A549 (cell line): ENCODE measurements at regions not wholly inside any gene's neighbourhood (a gene's known extent, or its start where the extent isn't known, plus 50 kb on each side); places are given as distances from the start of the nearest gene placed in this dataset.

Source experiments
- CTCF ChIP-seq: fragments of >200 bp; sonication (Bioruptor Twin); formaldehyde crosslinking; IDR thresholded peaks from 3 replicates; pipeline ENCODE4 v1.5.1; 2016
- ELK1 ChIP-seq: fragments of 150-350 bp; IDR thresholded peaks from 2 replicates; pipeline ENCODE4 v1.6.1; 2014; ENCODE audit warnings: low read depth, mild to moderate bottlenecking, low read length
- FOSL2 ChIP-seq, 2 experiments: fragments of 450-650 bp in 1 of 2; fragments of >200 bp in 1 of 2; sonication (Bioruptor Twin) in 1 of 2; formaldehyde crosslinking; IDR thresholded peaks; 2 replicates each; pipeline versions ENCODE4 v1.5.0 to v1.6.1; 2016 to 2020; ENCODE audit warnings: mild to moderate bottlenecking in 1 of 2, moderate library complexity in 1 of 2
- HDAC2 ChIP-seq: fragments of 200-600 bp; sonication (generic); IDR thresholded peaks from 2 replicates; pipeline ENCODE4 v1.6.1; 2016
- HOXA7 ChIP-seq: fragments of 250-450 bp; sonication (Bioruptor Pico); IDR thresholded peaks from 2 replicates; pipeline ENCODE4 v1.5.0; 2020; ENCODE audit warnings: mild to moderate bottlenecking, moderate library complexity
- NPAS2 ChIP-seq: fragments of 250-450 bp; sonication (Bioruptor Pico); IDR thresholded peaks from 2 replicates; pipeline ENCODE4 v1.8.0; 2022; ENCODE audit warnings: mild to moderate bottlenecking, moderate library complexity, borderline replicate concordance
- POLR2A ChIP-seq: IDR thresholded peaks from 2 replicates; pipeline ENCODE4 v1.6.1; 2012; ENCODE audit warnings: mild to moderate bottlenecking, low read length
- POLR2AphosphoS2 ChIP-seq: conservative IDR thresholded peaks from 2 replicates; pipeline ENCODE4 v1.6.1; 2012; ENCODE audit warnings: low read length, improper control_type of control experiment, inconsistent platforms
- REST ChIP-seq: fragments of 200-600 bp; sonication (generic); IDR thresholded peaks from 2 replicates; pipeline ENCODE4 v1.6.1; 2016; ENCODE audit warnings: antibody characterized with exemption, mild to moderate bottlenecking, moderate library complexity
- RNF2 ChIP-seq: fragments of 200-600 bp; sonication (generic); IDR thresholded peaks from 2 replicates; pipeline ENCODE4 v1.6.1; 2016; ENCODE audit warnings: low read depth, mild to moderate bottlenecking, antibody characterized with exemption, moderate library complexity, borderline replicate concordance
- TFCP2L1 ChIP-seq: fragments of 250-450 bp; sonication (Bioruptor Pico); IDR thresholded peaks from 2 replicates; pipeline ENCODE4 v1.5.0; 2021; ENCODE audit warnings: mild to moderate bottlenecking
- TP53 ChIP-seq: fragments of 250-450 bp; sonication (Bioruptor Pico); IDR thresholded peaks from 2 replicates; pipeline ENCODE4 v1.5.0; 2021; ENCODE audit warnings: mild to moderate bottlenecking, moderate library complexity

- no peak for TF ChIP-seq CTCF
- TF ChIP-seq FOSL2 (IDR thresholded peaks at IDR 0.05), result no peak
- no peak for TF ChIP-seq FOSL2 (CRISPR knock-in tag; IDR thresholded peaks at IDR 0.05)
- no peak for TF ChIP-seq POLR2A
- TF ChIP-seq REST, result no peak
- no peak for TF ChIP-seq ELK1
- TF ChIP-seq TFCP2L1, result no peak
- TF ChIP-seq NPAS2 (CRISPR knock-in tag), result no peak
- no peak for TF ChIP-seq TP53 (CRISPR knock-in tag)
- TF ChIP-seq HOXA7, result no peak
- TF ChIP-seq HDAC2, result no peak
- TF ChIP-seq POLR2AphosphoS2, result no peak
- TF ChIP-seq RNF2, result no peak
Measured at GRCh38 chr5:104774372-104774771, 1211.8 kb upstream of the NUDT12 start.
